ENCODE measurements at regions not wholly inside any gene's neighbourhood (a gene's known extent, or its start where the extent isn't known, plus 50 kb on each side); places are given as distances from the start of the nearest gene placed in this dataset.

- Histone ChIP-seq H3K4me3 (ENCODE audit: severe bottlenecking) (no peak overlapping the region), H3K27ac (ENCODE audit: poor library complexity, severe bottlenecking) (peak overlapping the region; percentile 97), H3K4me1 (ENCODE audit: insufficient read depth, poor library complexity, severe bottlenecking) (peaks cover 53% of the 10 kb centered on the region), H3K36me3 (ENCODE audit: low read depth) (no peaks in the 10 kb centered on the region), H3K9me3 (ENCODE audit: severe bottlenecking) (no peaks in the 10 kb centered on the region), H3K27me3 (ENCODE audit: insufficient read depth, poor library complexity, severe bottlenecking) (no peaks in the 10 kb centered on the region)
- peak; percentile 15; the same call in 1 of the 3 replicates for ATAC-seq (ENCODE audit: low read depth)
- TF ChIP-seq CTCF (IDR thresholded peaks at IDR 0.05; ENCODE audit: poor library complexity, severe bottlenecking): no peak
- no peak for DNase-seq (ENCODE audit: low spot score)
Observed at GRCh38 chr10:108791794-108792474, 1131.4 kb downstream of the XPNPEP1 start.

- H3K36me3 ChIP-seq (ENCODE audit: low read depth): no peaks in the 10 kb centered on the region
- H3K4me3 ChIP-seq (ENCODE audit: severe bottlenecking): no peak overlapping the region
- no peaks in the 10 kb centered on the region for H3K9me3 ChIP-seq (ENCODE audit: severe bottlenecking)
- ATAC-seq (ENCODE audit: low read depth) (0 out of 3 replicates have a peak, but pooled peaks have one; percentile 6), DNase-seq (ENCODE audit: low spot score) (no peak)
- no peaks in the 10 kb centered on the region for H3K27me3 ChIP-seq (ENCODE audit: insufficient read depth, poor library complexity, severe bottlenecking)
- H3K4me1 ChIP-seq (ENCODE audit: insufficient read depth, poor library complexity, severe bottlenecking): peaks cover 53% of the 10 kb centered on the region
- no peak for TF ChIP-seq CTCF (IDR thresholded peaks at IDR 0.05; ENCODE audit: poor library complexity, severe bottlenecking)
- H3K27ac ChIP-seq (ENCODE audit: poor library complexity, severe bottlenecking): peak overlapping the region; percentile 97
Observed at GRCh38 chr10:108791030-108791429, 1132.3 kb downstream of the XPNPEP1 start.

- TF ChIP-seq CTCF (IDR thresholded peaks at IDR 0.05; ENCODE audit: poor library complexity, severe bottlenecking): no peak
- Histone ChIP-seq H3K27ac (ENCODE audit: poor library complexity, severe bottlenecking) (peak overlapping the region; percentile 97), H3K9me3 (ENCODE audit: severe bottlenecking) (no peaks in the 10 kb centered on the region), H3K4me1 (ENCODE audit: insufficient read depth, poor library complexity, severe bottlenecking) (peaks cover 53% of the 10 kb centered on the region), H3K27me3 (ENCODE audit: insufficient read depth, poor library complexity, severe bottlenecking) (no peaks in the 10 kb centered on the region), H3K36me3 (ENCODE audit: low read depth) (no peaks in the 10 kb centered on the region), H3K4me3 (ENCODE audit: severe bottlenecking) (no peak overlapping the region)
- ATAC-seq (ENCODE audit: low read depth) (peak; percentile 95), DNase-seq (ENCODE audit: low spot score) (peak; percentile 34)
Observed at GRCh38 chr10:108789919-108790318, 1133.4 kb downstream of the XPNPEP1 start.

- H3K4me3 ChIP-seq (ENCODE audit: severe bottlenecking): no peak overlapping the region
- peaks cover 53% of the 10 kb centered on the region for H3K4me1 ChIP-seq (ENCODE audit: insufficient read depth, poor library complexity, severe bottlenecking)
- H3K27ac ChIP-seq (ENCODE audit: poor library complexity, severe bottlenecking): peak overlapping the region; percentile 97
Observed at GRCh38 chr10:108789336-108789735, 1134.0 kb downstream of the XPNPEP1 start.

More at GRCh38 chr10:108789336-108789735, 1134.0 kb downstream of the XPNPEP1 start:
- no peak for DNase-seq (ENCODE audit: low spot score)
- TF ChIP-seq CTCF (IDR thresholded peaks at IDR 0.05; ENCODE audit: poor library complexity, severe bottlenecking): no peak
- H3K36me3 ChIP-seq (ENCODE audit: low read depth): no peaks in the 10 kb centered on the region
- H3K27me3 ChIP-seq (ENCODE audit: insufficient read depth, poor library complexity, severe bottlenecking): no peaks in the 10 kb centered on the region
- H3K9me3 ChIP-seq (ENCODE audit: severe bottlenecking): no peaks in the 10 kb centered on the region
- no peak for ATAC-seq (ENCODE audit: low read depth)
